ENCODE measurements at regions not wholly inside any gene's neighbourhood (a gene's known extent, or its start where the extent isn't known, plus 50 kb on each side); places are given as distances from the start of the nearest gene placed in this dataset.
"Not testable (repeated sequence)": the region's sequence is repeated elsewhere in the genome, so short reads cannot be mapped to it uniquely, and the experiment has no call there.

DNA sequence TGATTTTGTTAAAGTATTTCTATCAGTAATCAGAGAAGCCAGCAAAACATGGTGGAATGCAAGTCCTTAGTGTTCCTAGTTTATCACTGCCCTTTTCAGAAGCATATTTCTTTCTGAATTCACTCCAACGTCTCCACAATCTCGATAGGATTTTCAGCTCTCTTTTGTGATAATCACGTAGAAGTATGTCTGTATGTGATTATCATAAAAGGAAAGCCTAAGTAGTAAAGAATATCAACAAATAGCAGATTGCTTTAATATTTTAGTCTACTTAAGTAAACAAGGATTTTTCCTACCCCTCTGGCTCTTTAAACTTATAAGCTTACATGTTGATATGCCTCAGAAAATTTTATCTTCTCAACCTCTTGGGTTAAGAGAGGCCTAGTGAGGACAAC is 147.4 kb upstream of the NUDT4 start:
- intact Hi-C loops (cut with DNase I; ENCODE audit: low total_unique reads), result no loop called here
- no peak overlapping the region for H3K4me3 ChIP-seq (ENCODE audit: low read depth, poor library complexity, severe bottlenecking)
- 54 to 56% methylated on average over 3 of the region's 3 CpGs for WGBS, 2 donors
- DNase-seq (ENCODE audit: low spot score in 2 of 2), result no peak
- TF ChIP-seq CTCF (IDR thresholded peaks at IDR 0.05) (no peak), POLR2A (IDR thresholded peaks at IDR 0.05) (no peak)

DNA sequence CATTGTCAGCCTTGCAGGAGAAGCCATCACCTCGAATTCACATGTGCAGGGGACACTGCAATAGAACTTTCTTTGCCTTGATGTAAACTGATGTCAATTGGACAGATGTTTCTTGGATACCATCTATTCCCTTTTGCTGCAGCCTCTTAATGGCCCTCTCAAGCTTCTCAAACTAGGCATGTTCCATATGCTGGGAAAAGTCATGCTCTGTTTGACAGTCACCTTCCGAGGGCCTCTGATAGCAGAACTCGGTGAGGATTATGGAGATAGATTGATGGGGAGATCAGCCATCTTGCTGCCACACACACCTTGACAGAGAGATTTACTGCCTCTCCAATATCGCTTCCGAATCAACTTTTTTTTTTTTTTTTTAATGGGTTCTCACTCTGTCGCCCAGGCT is 145.8 kb upstream of the NUDT4 start:
- no peak for TF ChIP-seq POLR2A (IDR thresholded peaks at IDR 0.05)
- TF ChIP-seq CTCF (IDR thresholded peaks at IDR 0.05), result no peak
- no peak for DNase-seq (ENCODE audit: low spot score in 2 of 2)
- 92 to 98% methylated on average over 6 of the region's 6 CpGs for WGBS, 2 donors
- intact Hi-C loops (cut with DNase I; ENCODE audit: low total_unique reads), result no loop called here
- H3K4me3 ChIP-seq (ENCODE audit: low read depth, poor library complexity, severe bottlenecking), result no peak overlapping the region

GRCh38 chr12:93234641-93235040 is 143.1 kb upstream of the NUDT4 start:
- no peak for TF ChIP-seq CTCF (IDR thresholded peaks at IDR 0.05)
- DNase-seq (ENCODE audit: low spot score in 2 of 2), result no peak
- intact Hi-C loops (cut with DNase I; ENCODE audit: low total_unique reads), result no loop called here
- H3K4me3 ChIP-seq (ENCODE audit: low read depth, poor library complexity, severe bottlenecking), result no peak overlapping the region
- 6 to 14% methylated on average over 1 of the region's 1 CpG for WGBS, 2 donors

- WGBS, 2 donors, result 80 to 93% methylated on average over 5 of the region's 5 CpGs
- no peak for TF ChIP-seq POLR2A (IDR thresholded peaks at IDR 0.05)
- no peak for TF ChIP-seq CTCF (IDR thresholded peaks at IDR 0.05)
- intact Hi-C loops (cut with DNase I; ENCODE audit: low total_unique reads), result no loop called here
- H3K4me3 ChIP-seq (ENCODE audit: low read depth, poor library complexity, severe bottlenecking), result no peak overlapping the region
- no peak for DNase-seq (ENCODE audit: low spot score in 2 of 2)
Measured at GRCh38 chr12:93235881-93236280, 141.8 kb upstream of the NUDT4 start.

- no peak overlapping the region for H3K4me3 ChIP-seq (ENCODE audit: low read depth, poor library complexity, severe bottlenecking)
- WGBS, 2 donors, result 76 to 83% methylated on average over 4 of the region's 4 CpGs
- no peak for DNase-seq (ENCODE audit: low spot score in 2 of 2)
- intact Hi-C loops (cut with DNase I; ENCODE audit: low total_unique reads), result no loop called here
- no peak for TF ChIP-seq POLR2A (IDR thresholded peaks at IDR 0.05)
- TF ChIP-seq CTCF (IDR thresholded peaks at IDR 0.05), result no peak
Measured at GRCh38 chr12:93237235-93237915, 140.3 kb upstream of the NUDT4 start.

GRCh38 chr12:93238512-93239262 is 139.0 kb upstream of the NUDT4 start:
- H3K4me3 ChIP-seq (ENCODE audit: low read depth, poor library complexity, severe bottlenecking); DNase-seq (ENCODE audit: low spot score in 2 of 2); intact Hi-C loops (cut with DNase I; ENCODE audit: low total_unique reads): not testable (repeated sequence)
- 81 to 88% methylated on average over 6 of the region's 6 CpGs for WGBS, 2 donors

- intact Hi-C loops (cut with DNase I; ENCODE audit: low total_unique reads); H3K4me3 ChIP-seq (ENCODE audit: low read depth, poor library complexity, severe bottlenecking); DNase-seq (ENCODE audit: low spot score in 2 of 2): not testable (repeated sequence)
- 93 to 95% methylated on average over 2 of the region's 2 CpGs for WGBS, 2 donors
Measured at GRCh38 chr12:93239789-93240188, 137.9 kb upstream of the NUDT4 start.
